HG03095 (cell line): ENCODE measurements at regions not wholly inside any gene's neighbourhood (a gene's known extent, or its start where the extent isn't known, plus 50 kb on each side); places are given as distances from the start of the nearest gene placed in this dataset.
"Not testable (repeated sequence)": the region's sequence is repeated elsewhere in the genome, so short reads cannot be mapped to it uniquely, and the experiment has no call there.

Source experiments
- ATAC-seq: cut with Tn5 transposase; IDR thresholded peaks from one replicate; pipeline ENCODE4 v1.9.1; 2021; ENCODE audit warnings: moderate library complexity; ENCODE audit not compliant: unreplicated experiment

GRCh38 chr6:68575765-68576439 is 59.2 kb upstream of the ADGRB3 start:
- no peak for ATAC-seq

GRCh38 chr6:68572975-68573374 is 62.1 kb upstream of the ADGRB3 start:
- ATAC-seq = no peak

GRCh38 chr6:68572525-68572924 is 62.6 kb upstream of the ADGRB3 start:
- peak; percentile 94 for ATAC-seq

GRCh38 chr6:68559716-68560115 is 75.4 kb upstream of the ADGRB3 start:
- ATAC-seq = no peak

- ATAC-seq = no peak
Measured at GRCh38 chr6:68559070-68559469, 76.0 kb upstream of the ADGRB3 start.

GRCh38 chr6:68546620-68547019 is 88.5 kb upstream of the ADGRB3 start:
- no peak for ATAC-seq

GRCh38 chr6:68544450-68544849 is 90.6 kb upstream of the ADGRB3 start:
- ATAC-seq = no peak

- no peak for ATAC-seq
Measured at GRCh38 chr6:68533339-68533795, 101.7 kb upstream of the ADGRB3 start.

GRCh38 chr6:68527691-68528090 is 107.4 kb upstream of the ADGRB3 start:
- no peak for ATAC-seq

GRCh38 chr6:68506911-68507310 is 128.2 kb upstream of the ADGRB3 start:
- no peak for ATAC-seq

GRCh38 chr6:68502946-68503345 is 132.1 kb upstream of the ADGRB3 start:
- no peak for ATAC-seq

GRCh38 chr6:68497927-68498326 is 137.2 kb upstream of the ADGRB3 start:
- ATAC-seq = no peak

GRCh38 chr6:68494880-68495279 is 140.2 kb upstream of the ADGRB3 start:
- ATAC-seq = not testable (repeated sequence)

- no peak for ATAC-seq
Measured at GRCh38 chr6:68476611-68477010, 158.5 kb upstream of the ADGRB3 start.

GRCh38 chr6:68473433-68474210 is 161.5 kb upstream of the ADGRB3 start:
- ATAC-seq = no peak

- ATAC-seq = no peak
Measured at GRCh38 chr6:68468244-68468884, 166.7 kb upstream of the ADGRB3 start.

GRCh38 chr6:68458447-68458846 is 176.6 kb upstream of the ADGRB3 start:
- no peak for ATAC-seq

- no peak for ATAC-seq
Measured at GRCh38 chr6:68447112-68447511, 188.0 kb upstream of the ADGRB3 start.

- no peak for ATAC-seq
Measured at GRCh38 chr6:68445926-68446325, 189.2 kb upstream of the ADGRB3 start.

GRCh38 chr6:68443704-68444103 is 191.4 kb upstream of the ADGRB3 start:
- ATAC-seq = no peak

GRCh38 chr6:68427630-68428029 is 207.5 kb upstream of the ADGRB3 start:
- no peak for ATAC-seq

GRCh38 chr6:68410021-68410420 is 225.1 kb upstream of the ADGRB3 start:
- no peak for ATAC-seq
